A673 (cell line): ENCODE measurements at regions not wholly inside any gene's neighbourhood (a gene's known extent, or its start where the extent isn't known, plus 50 kb on each side); places are given as distances from the start of the nearest gene placed in this dataset.

Experiments
- BruUV-seq: library from RNA; stranded (reverse); fragments of 400-500 nt; replicated peaks from 2 replicates; lab custom pipeline; 2021; lab: Mats Ljungman, UMichigan
- CTCF ChIA-PET: fragments of 300-600 bp; sonication (Branson Sonifier 250); formaldehyde crosslinking; loops from one replicate; lab custom pipeline; 2022; ENCODE audit warnings: antibody characterized with exemption; lab: Charles Lee
- POLR2A ChIA-PET: fragments of 300-600 bp; sonication (Branson Sonifier 250); formaldehyde crosslinking; loops from one replicate; lab custom pipeline; 2022; ENCODE audit warnings: antibody characterized with exemption; ENCODE audit not compliant: low non-redundant PET; lab: Charles Lee
- DNase-seq: peaks from one replicate; pipeline ENCODE4 v3.0.0-alpha.2; 2015; ENCODE audit warnings: low spot score
- H3K27ac ChIP-seq: fragments of 200-600 bp; sonication (generic); 2 replicates; pipeline ENCODE4 v1.5.1; 2016; ENCODE audit warnings: mixed run types, low read depth, mild to moderate bottlenecking, mixed read lengths, antibody characterized with exemption, low read length; ENCODE audit not compliant: poor library complexity, severe bottlenecking
- H3K27me3 ChIP-seq: fragments of 200-600 bp; sonication (generic); replicated peaks from 2 replicates; pipeline ENCODE4 v1.6.1; 2017; ENCODE audit warnings: mixed run types, low read depth, mild to moderate bottlenecking, mixed read lengths, antibody characterized with exemption, low read length; ENCODE audit not compliant: insufficient read depth, poor library complexity
- H3K36me3 ChIP-seq: fragments of 200-600 bp; sonication (generic); 2 replicates; pipeline ENCODE4 v1.6.1; 2016; ENCODE audit warnings: mixed run types, mild to moderate bottlenecking, mixed read lengths, antibody characterized with exemption, low read length; ENCODE audit not compliant: insufficient read depth, poor library complexity, severe bottlenecking
- H3K4me1 ChIP-seq: fragments of 200-600 bp; sonication (generic); 2 replicates; pipeline ENCODE4 v1.6.1; 2017; ENCODE audit warnings: mixed run types, mild to moderate bottlenecking, mixed read lengths, antibody characterized with exemption, low read length; ENCODE audit not compliant: insufficient read depth, poor library complexity, severe bottlenecking
- H3K4me3 ChIP-seq: fragments of 200-600 bp; sonication (generic); 2 replicates; pipeline ENCODE4 v1.5.1; 2016; ENCODE audit warnings: low read depth, mixed run types, mild to moderate bottlenecking, mixed read lengths, low read length; ENCODE audit not compliant: poor library complexity, severe bottlenecking
- H3K9me3 ChIP-seq: fragments of 200-600 bp; sonication (generic); 2 replicates; pipeline ENCODE4 v1.6.1; 2016; ENCODE audit warnings: mixed run types, low read depth, mild to moderate bottlenecking, mixed read lengths, antibody characterized with exemption, low read length; ENCODE audit not compliant: poor library complexity, severe bottlenecking
- EZH2 ChIP-seq: fragments of 200-600 bp; sonication (generic); IDR thresholded peaks from 2 replicates; pipeline ENCODE4 v1.6.1; 2017; ENCODE audit warnings: borderline replicate concordance, low read depth, mild to moderate bottlenecking, mixed read lengths, antibody characterized with exemption, low read length; ENCODE audit not compliant: poor library complexity, severe bottlenecking
- intact Hi-C: fragments of 100-400 bp; cut with micrococcal nuclease; formaldehyde crosslinking; loops from one replicate; pipeline ENCODE4 v1.10.0; 2022; ENCODE audit not compliant: unreplicated experiment
- TF ChIP-seq, protein P1 (sequence below): fragments of 300-800, 200-600 bp; sonication (generic); conservative IDR thresholded peaks from 2 replicates; pipeline ENCODE4 v1.5.1; 2017; ENCODE audit warnings: low read depth, mild to moderate bottlenecking, antibody characterized with exemption, low read length, moderate library complexity, mixed read lengths

DNA sequence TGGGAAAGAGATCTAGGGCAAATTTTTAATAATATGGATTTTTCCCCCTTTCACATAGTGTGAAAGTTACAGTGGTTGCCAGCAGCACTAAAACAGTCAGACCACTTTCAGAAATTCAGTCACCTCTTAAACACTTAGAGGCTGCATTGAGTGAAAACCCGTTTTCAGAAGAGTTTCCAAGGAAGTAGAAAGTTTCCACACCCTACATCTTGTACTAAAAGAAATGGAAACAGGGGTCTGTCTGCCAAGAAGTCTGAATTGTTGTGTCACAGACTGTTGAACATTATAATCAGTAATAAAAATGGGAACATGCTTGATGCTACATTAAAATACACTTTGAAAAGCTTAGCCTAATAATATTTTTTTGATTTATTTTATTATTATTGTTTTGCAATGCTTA, 278.9 kb upstream of the KCNJ16 start:
- Histone ChIP-seq H3K4me1 (no peaks in the 10 kb centered on the region), H3K36me3 (no peaks in the 10 kb centered on the region), H3K9me3 (no peaks in the 10 kb centered on the region), H3K4me3 (no peak overlapping the region), H3K27me3 (no peaks in the 10 kb centered on the region), H3K27ac (no peak overlapping the region)
- no peak for DNase-seq
- intact Hi-C loops = no loop called here
- BruUV-seq = no TSS peak
- TF ChIP-seq, protein P1, sequence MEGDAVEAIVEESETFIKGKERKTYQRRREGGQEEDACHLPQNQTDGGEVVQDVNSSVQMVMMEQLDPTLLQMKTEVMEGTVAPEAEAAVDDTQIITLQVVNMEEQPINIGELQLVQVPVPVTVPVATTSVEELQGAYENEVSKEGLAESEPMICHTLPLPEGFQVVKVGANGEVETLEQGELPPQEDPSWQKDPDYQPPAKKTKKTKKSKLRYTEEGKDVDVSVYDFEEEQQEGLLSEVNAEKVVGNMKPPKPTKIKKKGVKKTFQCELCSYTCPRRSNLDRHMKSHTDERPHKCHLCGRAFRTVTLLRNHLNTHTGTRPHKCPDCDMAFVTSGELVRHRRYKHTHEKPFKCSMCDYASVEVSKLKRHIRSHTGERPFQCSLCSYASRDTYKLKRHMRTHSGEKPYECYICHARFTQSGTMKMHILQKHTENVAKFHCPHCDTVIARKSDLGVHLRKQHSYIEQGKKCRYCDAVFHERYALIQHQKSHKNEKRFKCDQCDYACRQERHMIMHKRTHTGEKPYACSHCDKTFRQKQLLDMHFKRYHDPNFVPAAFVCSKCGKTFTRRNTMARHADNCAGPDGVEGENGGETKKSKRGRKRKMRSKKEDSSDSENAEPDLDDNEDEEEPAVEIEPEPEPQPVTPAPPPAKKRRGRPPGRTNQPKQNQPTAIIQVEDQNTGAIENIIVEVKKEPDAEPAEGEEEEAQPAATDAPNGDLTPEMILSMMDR = no peak
- no peak for TF ChIP-seq EZH2
- CTCF ChIA-PET = no interaction called here
- POLR2A ChIA-PET = no interaction called here

DNA sequence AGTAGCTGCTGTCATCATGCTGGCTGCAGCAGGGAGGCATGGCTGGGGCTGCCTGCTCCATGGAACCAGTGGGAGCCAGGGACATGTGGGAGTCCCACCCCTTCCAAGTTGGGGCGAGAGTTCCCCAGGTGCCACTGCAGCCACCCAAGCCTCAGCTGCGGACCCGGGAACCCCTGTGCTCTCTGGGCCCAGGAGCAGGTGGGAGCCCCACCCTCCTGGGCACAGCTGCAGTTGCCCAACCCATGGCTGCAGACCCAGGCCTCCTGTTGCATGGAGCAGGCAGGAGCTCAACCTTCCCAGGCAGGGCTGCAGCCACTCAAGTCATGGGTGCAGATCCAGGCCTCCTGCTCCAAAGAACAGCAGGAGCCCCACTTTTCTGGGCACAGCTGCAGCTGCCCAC, 274.2 kb upstream of the KCNJ16 start:
- Histone ChIP-seq H3K36me3 (no peaks in the 10 kb centered on the region), H3K27me3 (no peaks in the 10 kb centered on the region), H3K4me1 (no peaks in the 10 kb centered on the region), H3K9me3 (no peaks in the 10 kb centered on the region), H3K27ac (no peak overlapping the region), H3K4me3 (no peak overlapping the region)
- TF ChIP-seq, protein P1 = no peak
- TF ChIP-seq EZH2 = no peak
- DNase-seq = no peak
- POLR2A ChIA-PET = no interaction called here
- CTCF ChIA-PET = no interaction called here
- intact Hi-C loops = no loop called here
- no TSS peak for BruUV-seq

DNA sequence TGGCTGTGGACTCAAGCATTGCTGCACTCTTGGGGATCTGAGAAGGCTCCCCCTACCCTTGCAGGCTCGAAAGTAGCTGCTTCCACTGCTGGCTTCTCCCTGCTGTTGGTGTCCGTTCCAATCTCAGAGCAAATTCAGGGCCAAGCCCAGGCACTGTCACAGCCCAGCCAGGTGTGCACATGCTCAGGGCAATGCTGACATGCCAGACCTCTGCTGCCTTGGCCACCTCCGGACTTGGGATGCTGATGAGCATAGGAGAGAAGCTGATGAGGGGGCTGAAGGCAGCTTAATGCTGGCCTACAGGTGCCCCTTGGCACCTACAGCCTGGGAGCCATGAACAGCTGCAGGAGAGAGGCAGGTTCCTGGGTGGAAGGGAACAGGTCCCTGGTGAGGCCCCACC, 273.7 kb upstream of the KCNJ16 start:
- Histone ChIP-seq H3K4me1 (no peaks in the 10 kb centered on the region), H3K36me3 (no peaks in the 10 kb centered on the region), H3K27ac (no peak overlapping the region), H3K4me3 (no peak overlapping the region), H3K9me3 (no peaks in the 10 kb centered on the region), H3K27me3 (no peaks in the 10 kb centered on the region)
- intact Hi-C loops = no loop called here
- POLR2A ChIA-PET = no interaction called here
- TF ChIP-seq EZH2 = no peak
- TF ChIP-seq, protein P1 = no peak
- CTCF ChIA-PET = no interaction called here
- DNase-seq = no peak
- BruUV-seq = no TSS peak
